ENCODE measurements at regions not wholly inside any gene's neighbourhood (a gene's known extent, or its start where the extent isn't known, plus 50 kb on each side); places are given as distances from the start of the nearest gene placed in this dataset.

GRCh38 chr19:30783212-30783611, 411.0 kb downstream of the ZNF536 start:
- no peak for DNase-seq (ENCODE audit: low read depth)

GRCh38 chr19:30781519-30781918, 409.3 kb downstream of the ZNF536 start:
- no peak for DNase-seq (ENCODE audit: low read depth)

- no peak for DNase-seq (ENCODE audit: low read depth)
These were observed 408.9 kb downstream of the ZNF536 start for GRCh38 chr19:30781047-30781446.

- no peak for DNase-seq (ENCODE audit: low read depth)
These were observed 408.3 kb downstream of the ZNF536 start for GRCh38 chr19:30780456-30780855.

GRCh38 chr19:30780032-30780431, 407.8 kb downstream of the ZNF536 start:
- DNase-seq (ENCODE audit: low read depth): no peak

GRCh38 chr19:30778961-30779715, 407.0 kb downstream of the ZNF536 start:
- DNase-seq (ENCODE audit: low read depth): no peak

- no peak for DNase-seq (ENCODE audit: low read depth)
These were observed 405.9 kb downstream of the ZNF536 start for GRCh38 chr19:30778061-30778460.

GRCh38 chr19:30775956-30776355, 403.8 kb downstream of the ZNF536 start:
- DNase-seq (ENCODE audit: low read depth): no peak

- DNase-seq (ENCODE audit: low read depth): no peak
These were observed 402.1 kb downstream of the ZNF536 start for GRCh38 chr19:30774252-30774766.

GRCh38 chr19:30762651-30763050, 390.5 kb downstream of the ZNF536 start:
- no peak for DNase-seq (ENCODE audit: low read depth)

GRCh38 chr19:30760014-30760413, 387.8 kb downstream of the ZNF536 start:
- DNase-seq (ENCODE audit: low read depth): no peak

- no peak for DNase-seq (ENCODE audit: low read depth)
These were observed 385.8 kb downstream of the ZNF536 start for GRCh38 chr19:30757837-30758617.

- no peak for DNase-seq (ENCODE audit: low read depth)
These were observed 385.1 kb downstream of the ZNF536 start for GRCh38 chr19:30757104-30757836.

GRCh38 chr19:30755581-30755980, 383.4 kb downstream of the ZNF536 start:
- no peak for DNase-seq (ENCODE audit: low read depth)

GRCh38 chr19:30754162-30754561, 382.0 kb downstream of the ZNF536 start:
- DNase-seq (ENCODE audit: low read depth): no peak

- no peak for DNase-seq (ENCODE audit: low read depth)
These were observed 380.7 kb downstream of the ZNF536 start for GRCh38 chr19:30752876-30753275.

GRCh38 chr19:30752201-30752600, 380.0 kb downstream of the ZNF536 start:
- no peak for DNase-seq (ENCODE audit: low read depth)

GRCh38 chr19:30745476-30745985, 373.3 kb downstream of the ZNF536 start:
- DNase-seq (ENCODE audit: low read depth): no peak

GRCh38 chr19:30744741-30745475, 372.7 kb downstream of the ZNF536 start:
- no peak for DNase-seq (ENCODE audit: low read depth)

- no peak for DNase-seq (ENCODE audit: low read depth)
These were observed 371.5 kb downstream of the ZNF536 start for GRCh38 chr19:30743702-30744101.

- DNase-seq (ENCODE audit: low read depth): no peak
These were observed 370.8 kb downstream of the ZNF536 start for GRCh38 chr19:30743011-30743410.

Data from GM04504 (cell line).